GM19324 (cell line): ENCODE measurements at regions not wholly inside any gene's neighbourhood (a gene's known extent, or its start where the extent isn't known, plus 50 kb on each side); places are given as distances from the start of the nearest gene placed in this dataset.
"Not testable (repeated sequence)": the region's sequence is repeated elsewhere in the genome, so short reads cannot be mapped to it uniquely, and the experiment has no call there.

Experiments
- ATAC-seq: cut with Tn5 transposase; IDR thresholded peaks from one replicate; pipeline ENCODE4 v1.9.1; 2021; ENCODE audit warnings: mild to moderate bottlenecking, moderate library complexity; ENCODE audit not compliant: unreplicated experiment, low FRiP score

DNA sequence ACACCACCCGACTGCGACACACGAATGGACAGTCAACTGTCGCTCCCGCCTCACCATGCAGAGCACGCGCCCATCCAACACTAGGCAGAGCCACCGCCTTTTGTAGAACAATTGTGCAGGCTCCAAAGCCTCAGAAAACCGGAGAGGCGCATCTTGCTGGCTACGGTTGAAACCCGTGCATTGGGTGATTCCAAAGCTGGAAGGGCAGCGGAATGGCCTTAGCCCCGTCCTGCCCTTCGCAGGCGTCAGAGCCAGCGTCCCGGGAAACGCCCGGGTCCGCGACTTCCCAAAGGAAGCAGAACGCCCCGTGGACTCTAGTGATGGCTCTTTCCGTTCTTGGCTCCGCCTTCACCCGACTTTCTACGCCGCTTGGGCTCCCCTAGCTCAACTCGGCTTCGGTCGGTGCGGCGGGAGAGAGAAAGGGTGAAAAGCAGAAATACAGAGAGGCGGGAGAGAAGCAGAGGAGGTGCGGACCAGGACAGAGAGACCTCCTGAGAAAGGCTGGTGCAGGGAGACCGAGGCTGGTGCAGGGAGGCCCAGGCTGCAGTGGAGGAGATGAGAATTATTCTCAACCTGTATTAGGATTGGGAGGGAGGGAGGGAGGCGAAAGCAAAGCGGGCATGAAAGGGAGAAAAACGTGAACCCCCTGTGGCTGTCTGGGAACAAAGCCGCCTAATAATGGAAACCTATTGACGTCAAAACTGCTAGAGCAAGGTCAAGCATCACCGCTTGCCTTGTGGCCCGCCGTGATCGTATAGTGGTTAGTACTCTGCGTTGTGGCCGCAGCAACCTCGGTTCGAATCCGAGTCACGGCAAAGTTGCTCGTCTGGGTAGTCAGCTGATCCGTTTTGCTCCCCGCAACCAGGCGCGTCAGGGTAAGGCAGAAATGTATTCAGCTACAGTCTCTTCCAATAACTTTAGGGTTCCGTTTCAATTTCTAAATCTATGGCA lies 99.5 kb downstream of the PRKAB2 start:
- ATAC-seq: no peak

DNA sequence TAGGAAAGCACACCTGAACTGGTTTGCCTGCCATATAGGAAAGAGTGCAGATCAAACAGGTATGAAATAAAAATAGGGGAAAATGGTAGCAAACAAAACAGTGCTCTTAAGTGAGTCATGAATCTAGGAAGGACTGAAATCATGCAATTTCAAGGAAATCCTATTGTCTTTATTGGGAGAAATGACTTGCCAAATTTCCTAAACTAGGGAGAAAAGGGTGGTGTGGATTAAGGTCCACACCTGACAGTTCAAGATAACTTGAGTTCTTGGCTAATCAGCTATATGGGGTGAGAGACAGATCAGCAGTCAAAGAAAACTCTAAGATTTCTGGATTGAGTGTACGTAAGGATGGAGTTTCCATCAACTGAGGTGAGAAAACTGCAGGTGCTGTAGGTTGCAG lies 101.1 kb downstream of the PRKAB2 start:
- no peak for ATAC-seq

DNA sequence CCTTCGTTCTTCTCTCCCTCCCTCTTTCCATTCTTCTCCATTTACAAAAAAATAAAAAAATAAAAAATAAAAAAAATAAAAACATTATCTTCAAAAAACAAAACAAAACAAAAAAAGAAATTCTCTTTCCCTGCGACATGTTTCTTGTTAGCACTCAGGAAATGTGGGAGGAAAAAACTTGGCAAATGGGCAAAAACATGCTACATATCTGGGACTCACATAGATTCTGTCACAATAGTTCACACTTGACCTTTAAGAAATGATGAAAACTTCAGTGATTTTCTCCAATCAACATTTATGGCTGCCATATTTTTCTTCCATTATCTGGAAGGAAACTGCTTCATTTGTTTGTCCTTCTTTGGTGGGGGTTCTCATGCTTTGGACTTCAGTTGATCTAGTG lies 109.3 kb downstream of the PRKAB2 start:
- no peak for ATAC-seq

DNA sequence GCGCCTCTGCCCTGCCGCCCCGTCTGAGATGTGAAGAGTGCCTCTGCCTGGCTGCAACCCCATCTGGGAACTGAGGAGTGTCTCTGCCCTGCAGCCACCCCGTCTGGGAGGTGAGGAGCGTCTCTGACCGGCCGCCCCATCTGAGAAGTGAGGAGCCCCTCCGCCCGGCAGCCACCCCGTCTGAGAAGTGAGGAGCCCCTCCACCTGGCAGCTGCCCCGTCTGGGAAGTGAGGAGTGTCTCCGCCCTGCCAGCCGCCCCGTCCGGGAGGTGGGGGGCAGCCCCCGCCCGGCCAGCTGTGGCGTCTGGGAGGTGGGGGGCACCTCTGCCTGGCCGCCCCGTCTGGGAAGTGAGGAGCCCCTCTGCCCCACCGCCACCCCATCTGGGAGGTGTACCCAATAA lies 110.4 kb downstream of the PRKAB2 start:
- not testable (repeated sequence) for ATAC-seq

DNA sequence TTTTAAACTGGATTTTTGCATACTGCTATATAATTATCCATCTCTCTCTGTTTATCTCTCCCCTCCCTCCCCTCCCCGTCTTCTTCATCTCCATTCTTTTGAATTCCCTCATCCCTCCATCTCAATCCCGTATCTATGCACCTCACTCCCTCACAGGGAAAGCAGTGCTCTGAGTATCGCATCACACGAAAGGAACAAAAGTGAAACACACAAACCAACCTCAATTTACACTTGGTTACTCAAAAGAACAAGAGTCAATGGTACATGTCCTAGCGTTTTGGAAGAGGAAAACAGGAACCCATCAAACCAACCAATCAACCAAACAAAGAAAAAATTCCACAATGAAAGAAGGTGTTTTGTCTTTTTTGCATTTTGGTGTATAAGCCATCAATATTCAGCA lies 115.1 kb downstream of the NBPF12 start:
- ATAC-seq: no peak

DNA sequence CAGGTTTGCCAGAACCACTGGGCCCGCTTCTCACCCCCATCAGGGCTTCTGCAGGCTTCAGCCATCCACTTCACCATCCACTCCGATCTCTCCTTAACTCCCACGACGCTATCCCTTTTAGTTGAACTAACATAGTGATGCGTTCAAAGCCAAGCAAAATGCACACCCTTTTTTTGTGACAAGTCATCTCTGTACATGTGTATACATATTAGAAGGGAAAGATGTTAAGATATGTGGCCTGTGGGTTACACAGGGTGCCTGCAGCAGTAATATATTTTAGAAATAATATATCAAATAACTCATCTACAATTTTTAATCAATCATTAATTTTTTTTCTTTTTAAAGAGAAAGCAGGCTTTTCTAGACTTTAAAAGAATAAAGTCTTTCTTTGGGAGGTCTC lies 114.6 kb downstream of the NBPF12 start:
- ATAC-seq: no peak

DNA sequence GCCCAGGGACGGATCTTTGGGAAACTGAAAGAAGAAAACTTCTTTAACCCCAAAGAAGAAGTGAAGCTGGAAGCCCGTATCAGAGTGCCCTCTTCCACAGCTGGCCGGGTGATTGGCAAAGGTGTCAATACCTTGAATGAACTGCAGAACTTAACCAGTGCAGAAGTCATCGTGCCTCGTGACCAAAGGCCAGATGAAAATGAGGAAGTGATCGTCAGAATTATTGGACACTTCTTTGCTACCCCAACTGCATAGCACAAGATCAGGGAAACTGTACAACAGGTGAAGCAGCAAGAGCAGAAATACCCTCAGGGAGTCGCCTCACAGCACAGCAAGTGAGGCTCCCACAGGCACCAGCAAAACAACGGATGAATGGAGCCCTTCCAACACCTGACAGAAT lies 114.0 kb downstream of the NBPF12 start:
- no peak for ATAC-seq

DNA sequence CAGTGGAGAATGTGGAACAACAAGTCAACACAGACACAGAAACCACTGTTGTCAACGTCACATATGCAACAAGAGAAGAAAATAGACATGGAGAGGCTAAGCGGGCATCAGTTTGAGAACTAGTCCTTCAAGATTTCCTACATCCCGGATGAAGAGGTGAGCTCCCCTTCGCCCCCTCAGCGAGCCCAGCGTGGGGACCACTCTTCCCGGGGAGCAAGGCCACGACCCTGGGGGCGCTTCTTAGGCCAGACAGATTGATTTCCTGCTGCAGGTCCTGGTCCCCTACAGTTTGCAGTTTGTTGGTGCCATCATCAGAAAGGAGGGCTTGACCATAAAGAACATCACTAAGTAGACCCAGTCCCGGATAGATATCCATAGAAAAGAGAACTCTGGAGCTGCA lies 113.0 kb downstream of the NBPF12 start:
- ATAC-seq: no peak

DNA sequence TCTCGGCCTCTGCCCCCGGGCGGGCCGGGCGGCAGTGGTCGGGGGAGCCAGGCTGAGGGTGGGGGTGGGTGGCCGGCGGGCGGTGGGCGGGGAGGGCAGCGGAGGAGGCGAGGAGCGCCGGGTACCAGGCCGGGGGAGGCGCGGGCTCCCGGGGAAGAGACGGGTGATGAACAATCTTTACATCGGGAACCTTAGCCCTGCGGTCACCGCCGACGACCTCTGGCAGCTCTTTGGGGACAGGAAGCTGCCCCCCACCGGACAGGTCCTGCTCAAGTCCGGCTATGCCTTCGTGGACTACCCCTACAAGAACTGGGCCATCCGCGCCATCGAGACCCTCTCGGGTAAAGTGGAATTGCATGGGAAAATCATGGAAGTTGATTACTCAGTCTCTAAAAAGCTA lies 112.5 kb downstream of the NBPF12 start:
- ATAC-seq: no peak

DNA sequence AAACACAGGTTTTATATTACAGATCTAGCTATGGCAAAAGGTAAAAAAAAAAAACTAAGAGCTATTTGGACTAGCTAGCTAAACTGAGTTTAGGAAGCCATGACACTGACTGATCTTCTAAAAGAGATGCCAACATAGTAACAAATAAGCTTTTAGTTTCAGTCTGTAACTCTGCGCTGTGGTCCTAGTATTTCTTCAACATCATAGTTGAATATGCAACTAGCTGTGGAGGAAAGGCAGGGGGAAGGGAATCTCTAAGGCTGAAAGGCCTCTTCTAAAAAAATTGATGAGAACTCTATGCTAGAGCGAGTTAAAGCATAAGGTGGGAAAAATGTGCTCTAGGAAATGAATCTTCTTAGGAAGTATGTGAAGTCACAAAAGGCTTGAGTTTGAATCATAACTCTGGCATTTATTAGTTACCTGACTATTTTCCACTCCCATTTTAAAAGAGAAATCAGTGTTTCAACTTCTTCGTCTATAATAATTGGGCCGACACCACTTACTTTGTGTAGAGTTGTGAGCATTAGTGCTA lies 108.8 kb downstream of the NBPF12 start:
- not testable (repeated sequence) for ATAC-seq

DNA sequence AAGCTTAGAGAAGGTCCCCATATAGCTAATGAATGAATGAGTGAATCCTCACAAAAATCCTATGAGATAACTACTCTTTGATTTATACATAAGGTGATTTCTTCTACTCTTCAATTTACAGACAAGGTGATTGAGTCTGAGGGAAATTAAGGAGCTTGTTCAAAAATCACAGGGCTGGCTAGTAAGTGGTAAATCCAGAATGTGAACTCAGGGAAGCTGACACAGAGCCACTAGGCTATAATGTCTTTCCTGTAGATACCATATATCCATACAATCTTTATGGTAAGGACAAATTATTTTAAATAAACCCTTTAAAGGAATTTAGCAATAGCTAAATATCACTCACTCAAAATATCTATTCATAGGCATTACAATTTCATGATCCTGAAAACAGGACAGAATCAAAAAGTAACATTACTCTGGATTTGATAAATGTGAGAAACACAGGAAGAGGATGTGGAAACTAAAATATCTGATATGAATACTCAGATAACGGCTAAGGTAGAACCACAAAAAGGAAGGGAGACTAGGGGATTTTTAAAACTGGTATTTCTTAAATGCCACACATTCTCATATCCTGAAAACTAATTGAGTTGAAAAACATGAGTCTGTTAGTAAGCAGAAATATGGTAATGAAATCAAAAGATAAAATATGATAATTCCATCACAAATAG lies 108.2 kb downstream of the NBPF12 start:
- ATAC-seq: no peak
